ENCODE measurements at regions not wholly inside any gene's neighbourhood (a gene's known extent, or its start where the extent isn't known, plus 50 kb on each side); places are given as distances from the start of the nearest gene placed in this dataset.

DNA sequence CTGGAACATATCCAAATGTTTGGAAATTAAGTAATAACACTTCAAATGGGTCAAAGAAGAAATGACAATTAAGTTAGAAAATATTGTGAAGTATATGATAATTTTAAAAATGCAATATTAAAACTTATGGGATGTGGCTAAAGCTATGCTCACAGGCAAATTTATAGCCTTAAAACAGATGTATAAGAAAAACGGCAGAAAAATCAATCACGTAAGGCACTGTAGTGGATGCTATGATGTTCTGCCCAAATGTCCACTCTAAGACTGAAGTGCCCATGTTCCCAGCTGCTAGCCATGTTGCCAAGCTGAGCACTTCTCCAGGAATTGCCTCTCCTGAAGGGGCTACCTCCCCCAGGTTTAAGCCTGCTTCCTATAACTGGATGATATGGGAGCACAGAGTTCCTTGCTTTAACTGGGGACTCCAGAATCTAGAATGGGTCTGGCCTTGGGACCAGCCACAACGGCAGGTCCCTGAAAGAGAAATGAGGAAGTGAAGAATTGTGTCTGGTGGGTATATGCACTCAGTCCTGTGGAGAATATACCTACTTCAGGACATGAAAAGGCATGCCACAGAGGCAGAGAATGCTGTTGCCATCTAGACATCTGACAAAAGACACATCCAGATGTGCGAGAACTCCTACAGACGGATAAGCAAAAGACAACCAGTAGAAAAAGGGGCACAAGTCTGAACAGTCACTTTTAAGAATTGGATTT, 78.2 kb upstream of the RXRA start:
- WGBS, 2 experiments (ENCODE audit: insufficient coverage in 1 of 2, insufficient read length in 1 of 2): 78 to 87% methylated on average over 4 to 5 of the region's 5 CpGs
- Histone ChIP-seq H3K36me3 (ENCODE audit: control insufficient read depth, insufficient read depth, low read length) (no peaks in the 10 kb centered on the region), H3K9me3 (ENCODE audit: control insufficient read depth, low read length) (peaks cover 11% of the 10 kb centered on the region), H3K4me1 (ENCODE audit: control insufficient read depth, insufficient read depth, low read length) (no peaks in the 10 kb centered on the region), H3K4me3 (ENCODE audit: low read length) (no peak overlapping the region), H3K27me3 (ENCODE audit: control insufficient read depth, insufficient read depth, low read length, poor library complexity, severe bottlenecking) (no peaks in the 10 kb centered on the region), H3K27ac (ENCODE audit: low read depth, low read length) (no peak overlapping the region), H3K9ac (ENCODE audit: extremely low read depth, low read length, poor library complexity, severe bottlenecking) (no peak overlapping the region)
- no peaks in the 10 kb centered on the region for H3K4me1 Mint-ChIP-seq
- no peak overlapping the region for H3K27ac Mint-ChIP-seq
- H3K4me3 Mint-ChIP-seq: no peak overlapping the region
- H3K27me3 Mint-ChIP-seq (ENCODE audit: insufficient read depth): no peaks in the 10 kb centered on the region
- TF ChIP-seq, protein P1, sequence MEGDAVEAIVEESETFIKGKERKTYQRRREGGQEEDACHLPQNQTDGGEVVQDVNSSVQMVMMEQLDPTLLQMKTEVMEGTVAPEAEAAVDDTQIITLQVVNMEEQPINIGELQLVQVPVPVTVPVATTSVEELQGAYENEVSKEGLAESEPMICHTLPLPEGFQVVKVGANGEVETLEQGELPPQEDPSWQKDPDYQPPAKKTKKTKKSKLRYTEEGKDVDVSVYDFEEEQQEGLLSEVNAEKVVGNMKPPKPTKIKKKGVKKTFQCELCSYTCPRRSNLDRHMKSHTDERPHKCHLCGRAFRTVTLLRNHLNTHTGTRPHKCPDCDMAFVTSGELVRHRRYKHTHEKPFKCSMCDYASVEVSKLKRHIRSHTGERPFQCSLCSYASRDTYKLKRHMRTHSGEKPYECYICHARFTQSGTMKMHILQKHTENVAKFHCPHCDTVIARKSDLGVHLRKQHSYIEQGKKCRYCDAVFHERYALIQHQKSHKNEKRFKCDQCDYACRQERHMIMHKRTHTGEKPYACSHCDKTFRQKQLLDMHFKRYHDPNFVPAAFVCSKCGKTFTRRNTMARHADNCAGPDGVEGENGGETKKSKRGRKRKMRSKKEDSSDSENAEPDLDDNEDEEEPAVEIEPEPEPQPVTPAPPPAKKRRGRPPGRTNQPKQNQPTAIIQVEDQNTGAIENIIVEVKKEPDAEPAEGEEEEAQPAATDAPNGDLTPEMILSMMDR (conservative IDR thresholded peaks at IDR 0.05): no peak
- DNase-seq: no peak
- no peaks in the 10 kb centered on the region for H3K36me3 Mint-ChIP-seq (ENCODE audit: low read depth)
- H3K9me3 Mint-ChIP-seq: peaks cover 16% of the 10 kb centered on the region

DNA sequence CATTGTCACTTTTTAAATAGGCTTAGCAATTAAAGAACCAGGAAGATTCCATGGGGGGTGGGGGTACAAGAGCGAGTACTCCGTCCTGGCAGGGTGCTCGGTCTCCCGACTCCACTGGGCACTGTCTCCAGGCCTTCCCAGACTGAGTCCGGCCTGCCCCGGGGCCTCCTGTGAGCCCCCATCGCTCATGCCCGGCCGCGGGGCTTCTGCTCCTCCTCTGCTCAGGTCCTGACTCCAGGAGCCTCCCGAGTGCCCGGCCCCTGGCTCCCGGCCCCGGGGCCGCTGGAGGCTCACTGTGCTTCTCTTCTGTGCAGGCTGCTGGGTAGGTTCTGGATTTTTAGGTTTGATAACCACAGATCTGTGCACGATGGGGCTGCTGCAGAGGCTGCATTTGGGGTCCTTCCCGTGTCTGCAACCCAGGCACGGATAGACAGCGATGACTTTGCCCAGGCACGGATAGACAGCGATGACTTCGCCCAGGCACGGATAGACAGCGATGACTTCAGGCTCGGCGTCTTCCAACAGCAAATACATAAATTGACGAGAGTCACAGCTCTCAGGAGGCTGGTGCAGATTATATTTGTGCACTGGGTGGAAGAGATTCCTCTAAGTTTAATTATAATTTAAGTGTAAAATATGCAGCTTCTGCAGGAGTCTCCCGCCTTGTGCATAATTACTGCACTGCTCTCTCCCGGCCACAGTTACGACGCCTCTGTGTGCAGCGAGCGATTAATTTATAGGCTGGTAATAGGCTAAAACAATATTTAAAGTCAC, 74.8 kb upstream of the RXRA start:
- Histone ChIP-seq H3K4me3 (ENCODE audit: low read length) (no peak overlapping the region), H3K36me3 (ENCODE audit: control insufficient read depth, insufficient read depth, low read length) (no peaks in the 10 kb centered on the region), H3K9ac (ENCODE audit: extremely low read depth, low read length, poor library complexity, severe bottlenecking) (no peak overlapping the region), H3K4me1 (ENCODE audit: control insufficient read depth, insufficient read depth, low read length) (no peaks in the 10 kb centered on the region), H3K27me3 (ENCODE audit: control insufficient read depth, insufficient read depth, low read length, poor library complexity, severe bottlenecking) (no peaks in the 10 kb centered on the region), H3K9me3 (ENCODE audit: control insufficient read depth, low read length) (peaks cover 11% of the 10 kb centered on the region), H3K27ac (ENCODE audit: low read depth, low read length) (no peak overlapping the region)
- Mint-ChIP-seq H3K4me3 (no peak overlapping the region), H3K27ac (no peak overlapping the region), H3K36me3 (ENCODE audit: low read depth) (no peaks in the 10 kb centered on the region), H3K4me1 (peaks cover 3% of the 10 kb centered on the region), H3K27me3 (ENCODE audit: insufficient read depth) (no peaks in the 10 kb centered on the region), H3K9me3 (peaks cover 16% of the 10 kb centered on the region)
- WGBS, 2 experiments (ENCODE audit: insufficient coverage in 1 of 2, insufficient read length in 1 of 2): 91 to 92% methylated on average over 15 to 33 of the region's 33 CpGs
- TF ChIP-seq, protein P1 (conservative IDR thresholded peaks at IDR 0.05): no peak
- no peak for DNase-seq

DNA sequence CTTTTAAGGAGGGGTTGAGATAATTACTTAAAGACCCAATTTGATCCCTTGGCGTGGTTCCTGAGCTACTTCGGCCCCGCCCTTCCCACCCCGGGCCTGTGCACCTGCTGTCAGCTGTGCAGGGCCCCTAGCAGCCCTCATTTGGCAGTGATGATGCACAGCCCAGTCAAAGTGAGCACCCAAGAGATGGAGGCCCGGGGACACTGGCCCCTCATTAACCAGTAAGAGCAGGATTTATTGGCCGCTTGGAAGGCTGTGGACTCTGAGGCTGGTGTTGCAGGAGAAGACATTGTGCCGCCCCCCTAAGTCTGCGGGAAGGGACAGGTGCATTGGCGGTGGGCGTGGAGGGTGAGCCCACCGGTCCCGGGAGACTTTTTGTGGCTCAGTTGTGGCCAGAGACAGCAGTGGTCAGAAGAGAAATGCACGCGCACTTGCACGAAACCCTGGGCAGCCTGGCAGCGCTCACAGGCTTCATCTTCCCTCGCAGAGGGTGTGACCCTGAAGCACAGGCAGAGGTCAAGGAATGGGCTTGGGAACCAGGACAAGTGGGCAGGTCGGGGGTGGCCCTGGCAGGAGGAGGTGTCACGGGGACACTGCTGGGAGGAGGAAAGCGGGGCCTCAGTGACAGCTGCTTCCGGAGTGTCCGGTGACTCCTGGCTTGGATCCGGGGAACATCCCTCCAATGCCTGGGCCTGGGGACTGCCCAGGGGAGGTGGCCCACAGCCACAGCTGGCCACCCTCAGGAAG, 74.0 kb upstream of the RXRA start:
- no peak overlapping the region for H3K4me3 ChIP-seq (ENCODE audit: low read length)
- H3K36me3 ChIP-seq (ENCODE audit: control insufficient read depth, insufficient read depth, low read length): no peaks in the 10 kb centered on the region
- H3K4me3 Mint-ChIP-seq: no peak overlapping the region
- no peak overlapping the region for H3K9ac ChIP-seq (ENCODE audit: extremely low read depth, low read length, poor library complexity, severe bottlenecking)
- H3K36me3 Mint-ChIP-seq (ENCODE audit: low read depth): no peaks in the 10 kb centered on the region
- TF ChIP-seq, protein P1 (conservative IDR thresholded peaks at IDR 0.05): no peak
- H3K27ac ChIP-seq (ENCODE audit: low read depth, low read length): no peak overlapping the region
- DNase-seq: no peak
- WGBS, 2 experiments (ENCODE audit: insufficient coverage in 1 of 2, insufficient read length in 1 of 2): 91% methylated on average over 15 to 23 of the region's 23 CpGs
- no peaks in the 10 kb centered on the region for H3K27me3 Mint-ChIP-seq (ENCODE audit: insufficient read depth)
- no peaks in the 10 kb centered on the region for H3K4me1 ChIP-seq (ENCODE audit: control insufficient read depth, insufficient read depth, low read length)
- H3K27ac Mint-ChIP-seq: no peak overlapping the region
- H3K9me3 Mint-ChIP-seq: peaks cover 15% of the 10 kb centered on the region
- peaks cover 3% of the 10 kb centered on the region for H3K4me1 Mint-ChIP-seq
- H3K27me3 ChIP-seq (ENCODE audit: control insufficient read depth, insufficient read depth, low read length, poor library complexity, severe bottlenecking): no peaks in the 10 kb centered on the region
- peaks cover 11% of the 10 kb centered on the region for H3K9me3 ChIP-seq (ENCODE audit: control insufficient read depth, low read length)
